ENCODE measurements at regions not wholly inside any gene's neighbourhood (a gene's known extent, or its start where the extent isn't known, plus 50 kb on each side); places are given as distances from the start of the nearest gene placed in this dataset.

DNA sequence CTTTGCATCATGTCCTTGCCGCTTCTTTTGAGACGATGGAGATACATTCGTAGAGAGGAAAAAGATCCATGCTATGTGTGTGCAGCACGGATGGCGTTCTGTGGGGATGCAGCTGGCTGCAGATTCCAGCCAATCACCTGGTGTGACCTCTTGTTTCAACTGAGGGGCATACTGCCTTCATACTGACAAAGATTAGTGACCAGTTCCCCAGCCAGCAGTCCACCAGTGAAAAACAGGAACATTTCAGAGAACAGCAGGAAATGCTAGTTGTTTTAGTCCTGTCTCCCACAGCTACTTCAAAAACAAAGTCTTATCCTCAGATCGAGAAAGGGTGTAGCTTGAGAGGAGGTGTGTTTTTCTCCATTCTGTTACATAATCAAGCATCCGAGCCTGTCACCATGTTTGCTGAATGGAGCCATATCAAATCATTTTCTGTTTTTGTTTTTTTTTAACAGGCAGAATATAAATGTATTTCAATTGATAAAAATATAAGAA, 255.7 kb upstream of the FMN2 start:
- 0 out of 2 replicates have a peak, but pooled peaks cover 3% of the 10 kb centered on the region for H3K36me3 ChIP-seq (replicated peaks; ENCODE audit: insufficient read depth, low read length)
- TF ChIP-seq EZH2 (optimal IDR thresholded peaks at IDR 0.05; ENCODE audit: low read depth, low read length) = no peak
- TF ChIP-seq, protein P1, sequence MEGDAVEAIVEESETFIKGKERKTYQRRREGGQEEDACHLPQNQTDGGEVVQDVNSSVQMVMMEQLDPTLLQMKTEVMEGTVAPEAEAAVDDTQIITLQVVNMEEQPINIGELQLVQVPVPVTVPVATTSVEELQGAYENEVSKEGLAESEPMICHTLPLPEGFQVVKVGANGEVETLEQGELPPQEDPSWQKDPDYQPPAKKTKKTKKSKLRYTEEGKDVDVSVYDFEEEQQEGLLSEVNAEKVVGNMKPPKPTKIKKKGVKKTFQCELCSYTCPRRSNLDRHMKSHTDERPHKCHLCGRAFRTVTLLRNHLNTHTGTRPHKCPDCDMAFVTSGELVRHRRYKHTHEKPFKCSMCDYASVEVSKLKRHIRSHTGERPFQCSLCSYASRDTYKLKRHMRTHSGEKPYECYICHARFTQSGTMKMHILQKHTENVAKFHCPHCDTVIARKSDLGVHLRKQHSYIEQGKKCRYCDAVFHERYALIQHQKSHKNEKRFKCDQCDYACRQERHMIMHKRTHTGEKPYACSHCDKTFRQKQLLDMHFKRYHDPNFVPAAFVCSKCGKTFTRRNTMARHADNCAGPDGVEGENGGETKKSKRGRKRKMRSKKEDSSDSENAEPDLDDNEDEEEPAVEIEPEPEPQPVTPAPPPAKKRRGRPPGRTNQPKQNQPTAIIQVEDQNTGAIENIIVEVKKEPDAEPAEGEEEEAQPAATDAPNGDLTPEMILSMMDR (IDR thresholded peaks at IDR 0.05; ENCODE audit: low read length) = no peak
- no peak for TF ChIP-seq EZH2phosphoT487 (IDR thresholded peaks at IDR 0.05; ENCODE audit: low read length)
- H3K27ac ChIP-seq (ENCODE audit: low read length) = no peak overlapping the region
- H3F3A ChIP-seq (ENCODE audit: insufficient read depth, low read length) = no peaks in the 10 kb centered on the region
- H3K9ac ChIP-seq (ENCODE audit: low read length) = no peak overlapping the region
- no peaks in the 10 kb centered on the region for H3K27me3 ChIP-seq (replicated peaks; ENCODE audit: insufficient read depth, low read length)
- no peak overlapping the region for H3K4me2 ChIP-seq (ENCODE audit: low read depth, low read length)
- no peak overlapping the region for H2AFZ ChIP-seq (ENCODE audit: low read length)
- H3K79me2 ChIP-seq (ENCODE audit: low read length) = no peaks in the 10 kb centered on the region
- no peaks in the 10 kb centered on the region for H3K9me3 ChIP-seq (replicated peaks; ENCODE audit: insufficient read depth, low read length)
- H4K20me1 ChIP-seq (ENCODE audit: insufficient read depth, low read length) = no peaks in the 10 kb centered on the region
- H3K4me1 ChIP-seq (ENCODE audit: low read length) = no peaks in the 10 kb centered on the region
- H3K9me2 ChIP-seq (replicated peaks; ENCODE audit: insufficient read depth, low read length) = no peaks in the 10 kb centered on the region
- DNase-seq = no peak
- H3K4me3 ChIP-seq (ENCODE audit: low read length) = no peak overlapping the region

DNA sequence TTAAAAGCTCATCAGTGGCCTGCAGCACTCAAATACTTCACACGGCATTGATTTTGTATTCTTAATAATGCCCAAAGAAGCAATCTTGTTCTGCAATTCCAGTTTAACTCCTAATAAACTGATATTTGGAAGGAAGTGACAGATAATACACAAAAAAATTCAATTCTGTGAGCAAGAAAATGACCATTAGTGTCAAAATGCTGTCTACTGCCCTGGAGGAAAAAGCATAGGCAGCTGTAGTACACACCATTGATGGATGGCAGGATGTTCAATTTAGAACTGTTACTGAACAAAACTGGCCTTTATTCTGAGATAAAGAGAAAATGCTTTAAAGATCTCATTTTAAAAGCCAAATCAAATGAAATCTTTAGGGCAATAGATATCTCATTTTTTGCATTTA, 251.3 kb upstream of the FMN2 start:
- Histone ChIP-seq H3K79me2 (ENCODE audit: low read length) (0 out of 2 replicates have a peak, but pooled peaks cover 4% of the 10 kb centered on the region), H3K4me3 (ENCODE audit: low read length) (no peak overlapping the region), H3K27me3 (replicated peaks; ENCODE audit: insufficient read depth, low read length) (no peaks in the 10 kb centered on the region), H3K4me1 (ENCODE audit: low read length) (peaks cover 15% of the 10 kb centered on the region), H3K9me3 (replicated peaks; ENCODE audit: insufficient read depth, low read length) (no peaks in the 10 kb centered on the region), H3K27ac (ENCODE audit: low read length) (no peak overlapping the region), H3K9ac (ENCODE audit: low read length) (no peak overlapping the region), H2AFZ (ENCODE audit: low read length) (no peak overlapping the region), H3K36me3 (replicated peaks; ENCODE audit: insufficient read depth, low read length) (0 out of 2 replicates have a peak, but pooled peaks cover 3% of the 10 kb centered on the region), H3K4me2 (ENCODE audit: low read depth, low read length) (no peak overlapping the region), H4K20me1 (ENCODE audit: insufficient read depth, low read length) (no peaks in the 10 kb centered on the region), H3F3A (ENCODE audit: insufficient read depth, low read length) (peaks cover 10% of the 10 kb centered on the region; the same call in 1 of the 2 replicates), H3K9me2 (replicated peaks; ENCODE audit: insufficient read depth, low read length) (no peaks in the 10 kb centered on the region)
- DNase-seq = no peak
- TF ChIP-seq EZH2 (optimal IDR thresholded peaks at IDR 0.05; ENCODE audit: low read depth, low read length) = no peak
- no peak for TF ChIP-seq EZH2phosphoT487 (IDR thresholded peaks at IDR 0.05; ENCODE audit: low read length)

GRCh38 chr1:239840790-239841189, 250.9 kb upstream of the FMN2 start:
- H3K9me3 ChIP-seq (replicated peaks; ENCODE audit: insufficient read depth, low read length) = no peaks in the 10 kb centered on the region
- H3K27ac ChIP-seq (ENCODE audit: low read length) = no peak overlapping the region
- no peak overlapping the region for H3K9ac ChIP-seq (ENCODE audit: low read length)
- no peaks in the 10 kb centered on the region for H3K36me3 ChIP-seq (replicated peaks; ENCODE audit: insufficient read depth, low read length)
- no peak overlapping the region for H3K4me2 ChIP-seq (ENCODE audit: low read depth, low read length)
- 0 out of 2 replicates have a peak, but pooled peaks cover 4% of the 10 kb centered on the region for H3K79me2 ChIP-seq (ENCODE audit: low read length)
- H2AFZ ChIP-seq (ENCODE audit: low read length) = no peak overlapping the region
- H3F3A ChIP-seq (ENCODE audit: insufficient read depth, low read length) = peaks cover 10% of the 10 kb centered on the region; the same call in 1 of the 2 replicates
- no peak overlapping the region for H3K4me3 ChIP-seq (ENCODE audit: low read length)
- no peak for DNase-seq
- H3K4me1 ChIP-seq (ENCODE audit: low read length) = peaks cover 15% of the 10 kb centered on the region
- no peaks in the 10 kb centered on the region for H3K27me3 ChIP-seq (replicated peaks; ENCODE audit: insufficient read depth, low read length)
- no peaks in the 10 kb centered on the region for H4K20me1 ChIP-seq (ENCODE audit: insufficient read depth, low read length)
- no peaks in the 10 kb centered on the region for H3K9me2 ChIP-seq (replicated peaks; ENCODE audit: insufficient read depth, low read length)
- TF ChIP-seq, protein P1 (IDR thresholded peaks at IDR 0.05; ENCODE audit: low read length) = no peak
- TF ChIP-seq EZH2 (optimal IDR thresholded peaks at IDR 0.05; ENCODE audit: low read depth, low read length) (no peak), EZH2phosphoT487 (IDR thresholded peaks at IDR 0.05; ENCODE audit: low read length) (no peak)

DNA sequence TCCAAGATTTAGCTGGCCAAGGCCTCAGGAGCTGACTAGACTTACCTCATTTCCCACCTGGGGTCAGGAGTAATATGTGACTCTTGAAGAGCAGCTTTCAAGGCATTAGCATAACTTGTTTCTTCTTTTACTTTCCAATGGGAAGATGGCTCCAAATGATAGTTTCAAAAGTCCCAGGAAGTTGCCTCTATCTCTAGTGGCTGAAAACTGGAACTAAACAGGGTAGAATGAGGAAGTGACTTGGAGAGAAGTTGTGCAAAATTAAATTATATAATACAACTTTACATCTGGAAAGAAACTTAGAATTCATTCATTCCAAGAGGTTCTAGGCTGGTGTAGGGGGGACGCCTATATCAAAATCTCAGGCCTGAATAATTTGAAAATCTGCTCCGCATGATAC, 250.1 kb upstream of the FMN2 start:
- H3K79me2 ChIP-seq (ENCODE audit: low read length) = 0 out of 2 replicates have a peak, but pooled peaks cover 4% of the 10 kb centered on the region
- H2AFZ ChIP-seq (ENCODE audit: low read length) = no peak overlapping the region
- no peak overlapping the region for H3K9ac ChIP-seq (ENCODE audit: low read length)
- H3K4me1 ChIP-seq (ENCODE audit: low read length) = peaks cover 15% of the 10 kb centered on the region
- H3K4me3 ChIP-seq (ENCODE audit: low read length) = no peak overlapping the region
- H4K20me1 ChIP-seq (ENCODE audit: insufficient read depth, low read length) = no peaks in the 10 kb centered on the region
- H3K9me2 ChIP-seq (replicated peaks; ENCODE audit: insufficient read depth, low read length) = no peaks in the 10 kb centered on the region
- no peaks in the 10 kb centered on the region for H3K9me3 ChIP-seq (replicated peaks; ENCODE audit: insufficient read depth, low read length)
- H3K27me3 ChIP-seq (replicated peaks; ENCODE audit: insufficient read depth, low read length) = no peaks in the 10 kb centered on the region
- H3K27ac ChIP-seq (ENCODE audit: low read length) = no peak overlapping the region
- no peaks in the 10 kb centered on the region for H3K36me3 ChIP-seq (replicated peaks; ENCODE audit: insufficient read depth, low read length)
- no peak overlapping the region for H3K4me2 ChIP-seq (ENCODE audit: low read depth, low read length)
- TF ChIP-seq EZH2phosphoT487 (IDR thresholded peaks at IDR 0.05; ENCODE audit: low read length) (no peak), EZH2 (optimal IDR thresholded peaks at IDR 0.05; ENCODE audit: low read depth, low read length) (no peak)
- TF ChIP-seq, protein P1 (IDR thresholded peaks at IDR 0.05; ENCODE audit: low read length) = no peak
- no peak for DNase-seq
- peaks cover 10% of the 10 kb centered on the region; the same call in 1 of the 2 replicates for H3F3A ChIP-seq (ENCODE audit: insufficient read depth, low read length)
